K562 (cell line): ENCODE measurements at regions not wholly inside any gene's neighbourhood (a gene's known extent, or its start where the extent isn't known, plus 50 kb on each side); places are given as distances from the start of the nearest gene placed in this dataset.

Experiments used
- ATAC-seq: fragments of 200-7000 bp; cut with Tn5 transposase; 3 replicates; pipeline ENCODE4 v1.9.1; 2020; ENCODE audit warnings: moderate library complexity
- BruUV-seq: library from RNA; stranded (reverse); fragments of 400-500 nt; replicated peaks from 2 replicates; lab custom pipeline; 2021; lab: Mats Ljungman, UMichigan
- CTCF ChIA-PET: fragments of 300-600 bp; formaldehyde crosslinking; extraction: SDS; loops from one replicate; lab custom pipeline; 2021; ENCODE audit warnings: low intra/inter-chr PET ratio; lab: Yijun Ruan, JAX
- POLR2A ChIA-PET: fragments of 300-600, 350-650 bp; sonication (Branson Sonifier 250); formaldehyde crosslinking; extraction: SDS; loops from one replicate; lab custom pipeline; 2021; ENCODE audit warnings: antibody characterized with exemption, inconsistent platforms; lab: Yijun Ruan, JAX
- DNase-seq, 4 experiments: peaks; one replicate each; pipeline versions ENCODE4 v3.0.0 to v3.0.0-alpha.2; 2011 to 2018; ENCODE audit warnings: low spot score in 3 of 4, mixed read lengths in 3 of 4; ENCODE audit errors: extremely low read depth in 1 of 4
- FAIRE-seq: peaks from 2 replicates; lab custom pipeline; 2011; peaks lifted over from hg19 to GRCh38; lab: Jason Lieb, UNC
- H2AFZ ChIP-seq: 2 replicates; pipeline ENCODE4 v1.6.0; 2011; ENCODE audit warnings: low read depth, low read length, control low read depth, inconsistent platforms
- H3K27ac ChIP-seq: fragments of 200-600 bp; 3 replicates; pipeline ENCODE4 v1.8.0; 2011; ENCODE audit warnings: low read depth, mild to moderate bottlenecking, control low read depth, inconsistent platforms, low read length, moderate library complexity, mixed read lengths; ENCODE audit errors: extremely low read depth
- H3K27me3 ChIP-seq, 2 experiments: fragments of 300-600 bp in 1 of 2; 2 replicates in 1 of 2; 3 replicates in 1 of 2; pipeline versions ENCODE4 v1.6.0 to v1.8.0; 2011; ENCODE audit warnings: inconsistent platforms in 2 of 2, low read length in 2 of 2, mild to moderate bottlenecking in 1 of 2, mixed read lengths in 1 of 2, moderate library complexity in 1 of 2; ENCODE audit not compliant: control insufficient read depth in 2 of 2, insufficient read depth in 2 of 2
- H3K36me3 ChIP-seq: fragments of 300-600 bp; 3 replicates; pipeline ENCODE4 v1.8.0; 2011; ENCODE audit warnings: mild to moderate bottlenecking, low read length, inconsistent platforms; ENCODE audit not compliant: control insufficient read depth, insufficient read depth
- H3K4me1 ChIP-seq, 2 experiments: fragments of 200-600 bp in 1 of 2; replicated peaks in 1 of 2; 2 replicates in 1 of 2; 3 replicates in 1 of 2; pipeline versions ENCODE4 v1.5.1 to v1.8.0; 2011; ENCODE audit warnings: inconsistent platforms in 2 of 2, low read length in 2 of 2, mild to moderate bottlenecking in 1 of 2, mixed read lengths in 1 of 2, moderate library complexity in 1 of 2; ENCODE audit not compliant: control insufficient read depth in 2 of 2, insufficient read depth in 2 of 2
- H3K4me2 ChIP-seq: 2 replicates; pipeline ENCODE4 v1.6.1; 2011; ENCODE audit warnings: low read length, control low read depth, inconsistent platforms, mixed read lengths; ENCODE audit not compliant: insufficient read depth
- H3K4me3 ChIP-seq: fragments of 200-600 bp; sonication (generic), shearing (Covaris generic); 2 replicates; pipeline ENCODE4 v1.5.1; 2016; ENCODE audit warnings: control low read depth, inconsistent platforms
- H3K79me2 ChIP-seq: fragments of 200-600 bp; 3 replicates; pipeline ENCODE4 v1.8.0; 2011; ENCODE audit warnings: low read length, inconsistent platforms; ENCODE audit not compliant: control insufficient read depth, insufficient read depth
- H3K9ac ChIP-seq, 2 experiments: 2 replicates each; pipeline versions ENCODE4 v1.6.0 to v1.6.1; 2011; ENCODE audit warnings: low read depth in 2 of 2, low read length in 2 of 2, control low read depth in 1 of 2, inconsistent platforms in 1 of 2, mild to moderate bottlenecking in 1 of 2, mixed read lengths in 1 of 2; ENCODE audit not compliant: insufficient read depth in 1 of 2
- H3K9me1 ChIP-seq: one replicate; pipeline ENCODE4 v1.6.0; 2011; ENCODE audit warnings: inconsistent platforms, mild to moderate bottlenecking, low read length, moderate library complexity; ENCODE audit not compliant: control insufficient read depth, insufficient read depth
- H3K9me3 ChIP-seq: replicated peaks from 2 replicates; pipeline ENCODE4 v1.5.1; 2011; ENCODE audit warnings: low read depth, low read length, inconsistent platforms; ENCODE audit not compliant: control insufficient read depth, insufficient read depth
- H4K20me1 ChIP-seq: replicated peaks from 2 replicates; pipeline ENCODE4 v1.6.1; 2011; ENCODE audit warnings: low read length, inconsistent platforms, mixed read lengths; ENCODE audit not compliant: control insufficient read depth, insufficient read depth
- FOSL1 ChIP-seq: fragments of 200-800 bp; sonication (Bioruptor generic); conservative IDR thresholded peaks from 2 replicates; pipeline ENCODE4 v1.6.1; 2016; ENCODE audit warnings: missing genetic modification characterization, missing compliant biosample characterization
- WGBS: fragments of 100-300 bp; shearing (Covaris generic); methylation state at CpG from one replicate; pipeline ENCODE4 v1.1.6; 2016; ENCODE audit warnings: low coverage, mixed read lengths; ENCODE audit not compliant: insufficient coverage; ENCODE audit errors: missing lambda C conversion rate; 5-methylcytosine and 5-hydroxymethylcytosine counted together
- in situ Hi-C: fragments of 300-500 bp; cut with MboI; formaldehyde crosslinking; loops from 4 replicates; pipeline ENCODE4 v1.15.0; 2018; ENCODE audit warnings: inconsistent platforms, mixed read lengths
- intact Hi-C: fragments of 100-400 bp; cut with micrococcal nuclease; formaldehyde crosslinking; loops from 2 replicates; pipeline ENCODE4 v1.14.2; 2022
- TF ChIP-seq, protein P1 (sequence below): fragments of 450-650 bp; IDR thresholded peaks from 2 replicates; pipeline ENCODE4 v1.6.1; 2016; ENCODE audit warnings: low read depth

DNA sequence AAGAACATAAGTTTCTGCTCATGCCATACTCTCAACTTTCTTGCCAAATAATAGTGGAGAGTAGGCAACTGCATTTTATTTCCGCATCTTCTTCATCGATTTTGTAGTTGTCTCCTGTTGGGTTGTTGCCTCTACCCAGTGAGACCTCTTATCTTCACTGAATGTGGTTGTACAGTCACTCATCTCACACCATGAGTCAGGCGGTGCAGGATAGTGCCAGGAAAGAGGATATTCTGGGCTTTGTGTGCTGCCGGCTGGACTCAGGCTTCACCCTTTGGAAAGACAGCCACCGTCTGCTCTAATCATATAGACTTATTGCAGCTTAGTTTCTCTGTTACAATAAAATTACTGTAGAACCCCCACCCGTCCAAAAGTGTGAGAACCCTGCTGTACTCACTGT lies 154.3 kb upstream of the USP24 start:
- Histone ChIP-seq H3K4me2 (no peak overlapping the region), H3K4me1 (no peaks in the 10 kb centered on the region), H3K9me1 (no peaks in the 10 kb centered on the region), H3K36me3 (no peaks in the 10 kb centered on the region), H3K27me3 (peaks cover 0 to 11% of the 10 kb centered on the region in 2 experiments; a peak in 1 of 5 replicates), H3K79me2 (no peaks in the 10 kb centered on the region), H4K20me1 (no peaks in the 10 kb centered on the region), H2AFZ (no peak overlapping the region), H3K27ac (no peak overlapping the region), H3K4me3 (no peak overlapping the region), H3K9me3 (no peaks in the 10 kb centered on the region), H3K9ac (no peak overlapping the region)
- no peak for ATAC-seq
- FAIRE-seq, result no peak
- WGBS, result under 1% methylated on average over 6 of the region's 6 CpGs
- in situ Hi-C loops (no loop called here), intact Hi-C loops (no loop called here)
- ChIA-PET CTCF (no interaction called here), POLR2A (interaction anchor here (0.6 kb wide), 1 partner anchor 77 kb away, joined by 3 read pairs; no protein-coding TSS in a partner anchor)
- BruUV-seq, result no TSS peak
- DNase-seq, result no peak
- TF ChIP-seq FOSL1, result peak; percentile 77
- TF ChIP-seq, protein P1, sequence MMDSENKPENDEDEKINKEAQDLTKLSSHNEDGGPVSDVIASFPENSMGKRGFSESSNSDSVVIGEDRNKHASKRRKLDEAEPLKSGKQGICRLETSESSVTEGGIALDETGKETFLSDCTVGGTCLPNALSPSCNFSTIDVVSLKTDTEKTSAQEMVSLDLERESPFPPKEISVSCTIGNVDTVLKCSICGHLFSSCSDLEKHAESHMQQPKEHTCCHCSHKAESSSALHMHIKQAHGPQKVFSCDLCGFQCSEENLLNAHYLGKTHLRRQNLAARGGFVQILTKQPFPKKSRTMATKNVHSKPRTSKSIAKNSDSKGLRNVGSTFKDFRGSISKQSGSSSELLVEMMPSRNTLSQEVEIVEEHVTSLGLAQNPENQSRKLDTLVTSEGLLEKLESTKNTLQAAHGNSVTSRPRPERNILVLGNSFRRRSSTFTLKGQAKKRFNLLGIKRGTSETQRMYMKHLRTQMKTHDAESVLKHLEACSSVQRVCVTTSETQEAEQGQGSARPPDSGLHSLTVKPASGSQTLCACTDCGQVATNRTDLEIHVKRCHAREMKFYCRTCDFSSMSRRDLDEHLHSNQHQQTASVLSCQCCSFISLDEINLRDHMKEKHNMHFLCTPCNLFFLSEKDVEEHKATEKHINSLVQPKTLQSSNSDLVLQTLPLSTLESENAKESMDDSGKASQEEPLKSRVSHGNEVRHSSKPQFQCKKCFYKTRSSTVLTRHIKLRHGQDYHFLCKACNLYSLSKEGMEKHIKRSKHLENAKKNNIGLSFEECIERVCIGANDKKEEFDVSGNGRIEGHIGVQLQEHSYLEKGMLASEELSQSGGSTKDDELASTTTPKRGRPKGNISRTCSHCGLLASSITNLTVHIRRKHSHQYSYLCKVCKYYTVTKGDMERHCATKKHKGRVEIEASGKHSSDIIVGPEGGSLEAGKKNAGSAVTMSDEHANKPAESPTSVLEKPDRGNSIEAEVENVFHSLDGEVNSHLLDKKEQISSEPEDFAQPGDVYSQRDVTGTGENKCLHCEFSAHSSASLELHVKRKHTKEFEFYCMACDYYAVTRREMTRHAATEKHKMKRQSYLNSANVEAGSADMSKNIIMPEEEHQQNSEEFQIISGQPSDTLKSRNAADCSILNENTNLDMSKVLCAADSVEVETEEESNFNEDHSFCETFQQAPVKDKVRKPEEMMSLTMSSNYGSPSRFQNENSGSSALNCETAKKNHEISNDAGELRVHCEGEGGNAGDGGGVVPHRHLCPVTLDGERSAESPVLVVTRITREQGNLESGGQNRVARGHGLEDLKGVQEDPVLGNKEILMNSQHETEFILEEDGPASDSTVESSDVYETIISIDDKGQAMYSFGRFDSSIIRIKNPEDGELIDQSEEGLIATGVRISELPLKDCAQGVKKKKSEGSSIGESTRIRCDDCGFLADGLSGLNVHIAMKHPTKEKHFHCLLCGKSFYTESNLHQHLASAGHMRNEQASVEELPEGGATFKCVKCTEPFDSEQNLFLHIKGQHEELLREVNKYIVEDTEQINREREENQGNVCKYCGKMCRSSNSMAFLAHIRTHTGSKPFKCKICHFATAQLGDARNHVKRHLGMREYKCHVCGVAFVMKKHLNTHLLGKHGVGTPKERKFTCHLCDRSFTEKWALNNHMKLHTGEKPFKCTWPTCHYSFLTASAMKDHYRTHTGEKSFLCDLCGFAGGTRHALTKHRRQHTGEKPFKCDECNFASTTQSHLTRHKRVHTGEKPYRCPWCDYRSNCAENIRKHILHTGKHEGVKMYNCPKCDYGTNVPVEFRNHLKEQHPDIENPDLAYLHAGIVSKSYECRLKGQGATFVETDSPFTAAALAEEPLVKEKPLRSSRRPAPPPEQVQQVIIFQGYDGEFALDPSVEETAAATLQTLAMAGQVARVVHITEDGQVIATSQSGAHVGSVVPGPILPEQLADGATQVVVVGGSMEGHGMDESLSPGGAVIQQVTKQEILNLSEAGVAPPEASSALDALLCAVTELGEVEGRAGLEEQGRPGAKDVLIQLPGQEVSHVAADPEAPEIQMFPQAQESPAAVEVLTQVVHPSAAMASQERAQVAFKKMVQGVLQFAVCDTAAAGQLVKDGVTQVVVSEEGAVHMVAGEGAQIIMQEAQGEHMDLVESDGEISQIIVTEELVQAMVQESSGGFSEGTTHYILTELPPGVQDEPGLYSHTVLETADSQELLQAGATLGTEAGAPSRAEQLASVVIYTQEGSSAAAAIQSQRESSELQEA, result no peak
